MM.1S (cell line): ENCODE measurements at regions not wholly inside any gene's neighbourhood (a gene's known extent, or its start where the extent isn't known, plus 50 kb on each side); places are given as distances from the start of the nearest gene placed in this dataset.

ENCODE experiments used
- DNase-seq: peaks from one replicate; pipeline ENCODE4 v3.0.0-alpha.2; 2015
- H2AFZ ChIP-seq: fragments of 300-600 bp; sonication (generic); 2 replicates; pipeline ENCODE4 v1.6.0; 2016; ENCODE audit warnings: antibody characterized with exemption, low read length
- H3F3A ChIP-seq: fragments of 300-600 bp; sonication (generic); 2 replicates; pipeline ENCODE4 v1.6.1; 2016; ENCODE audit warnings: mild to moderate bottlenecking, antibody characterized with exemption, low read length, moderate library complexity, mixed read lengths; ENCODE audit not compliant: insufficient read depth
- H3K27ac ChIP-seq: fragments of 300-600 bp; sonication (generic); 2 replicates; pipeline ENCODE4 v1.5.1; 2016; ENCODE audit warnings: mild to moderate bottlenecking, low read length
- H3K27me3 ChIP-seq: fragments of 300-600 bp; sonication (generic); replicated peaks from 2 replicates; pipeline ENCODE4 v1.6.0; 2016; ENCODE audit warnings: low read length; ENCODE audit not compliant: insufficient read depth
- H3K36me3 ChIP-seq: fragments of 300-600 bp; sonication (generic); replicated peaks from 2 replicates; pipeline ENCODE4 v1.6.1; 2016; ENCODE audit warnings: mild to moderate bottlenecking, low read length, mixed read lengths; ENCODE audit not compliant: insufficient read depth
- H3K4me1 ChIP-seq: fragments of 300-600 bp; sonication (generic); 2 replicates; pipeline ENCODE4 v1.6.1; 2016; ENCODE audit warnings: low read length, mixed read lengths
- H3K4me2 ChIP-seq: fragments of 300-600 bp; sonication (generic); 2 replicates; pipeline ENCODE4 v1.6.0; 2016; ENCODE audit warnings: low read depth, low read length
- H3K4me3 ChIP-seq: fragments of 300-600 bp; sonication (generic); 2 replicates; pipeline ENCODE4 v1.5.1; 2016; ENCODE audit warnings: low read length, mixed read lengths
- H3K79me2 ChIP-seq: fragments of 300-600 bp; sonication (generic); 2 replicates; pipeline ENCODE4 v1.6.1; 2016; ENCODE audit warnings: mixed run types, low read length, mixed read lengths
- H3K9ac ChIP-seq: fragments of 300-600 bp; sonication (generic); 2 replicates; pipeline ENCODE4 v1.6.1; 2016; ENCODE audit warnings: low read length, mixed read lengths
- H3K9me2 ChIP-seq: fragments of 300-600 bp; sonication (generic); replicated peaks from 2 replicates; pipeline ENCODE4 v1.6.1; 2016; ENCODE audit warnings: mild to moderate bottlenecking, low read length, mixed read lengths; ENCODE audit not compliant: insufficient read depth
- H3K9me3 ChIP-seq: fragments of 300-600 bp; sonication (generic); replicated peaks from 2 replicates; pipeline ENCODE4 v1.6.1; 2016; ENCODE audit warnings: mild to moderate bottlenecking, low read length, mixed read lengths; ENCODE audit not compliant: insufficient read depth
- H4K20me1 ChIP-seq: fragments of 300-600 bp; sonication (generic); 2 replicates; pipeline ENCODE4 v1.6.1; 2016; ENCODE audit warnings: mild to moderate bottlenecking, low read length, moderate library complexity, mixed read lengths; ENCODE audit not compliant: insufficient read depth
- CTCF ChIP-seq: fragments of 300-600 bp; sonication (generic); IDR thresholded peaks from 2 replicates; pipeline ENCODE4 v1.5.1; 2016; ENCODE audit warnings: antibody characterized with exemption, low read length, mixed read lengths
- EZH2 ChIP-seq: fragments of 300-600 bp; sonication (generic); optimal IDR thresholded peaks from 2 replicates; pipeline ENCODE3; 2017; ENCODE audit warnings: low read depth, mild to moderate bottlenecking, antibody characterized with exemption, low read length, mixed read lengths
- EZH2phosphoT487 ChIP-seq: fragments of 300-600 bp; sonication (generic); IDR thresholded peaks from 2 replicates; pipeline ENCODE4 v1.6.1; 2018; ENCODE audit warnings: antibody characterized with exemption, low read length

GRCh38 chr1:10900251-10900651, 103.8 kb upstream of the CASZ1 start:
- Histone ChIP-seq H3K9ac (no peak overlapping the region), H3K4me1 (no peaks in the 10 kb centered on the region), H3K79me2 (no peaks in the 10 kb centered on the region), H3K36me3 (no peaks in the 10 kb centered on the region), H2AFZ (no peak overlapping the region), H3K27me3 (peaks cover 94% of the 10 kb centered on the region), H3K9me3 (no peaks in the 10 kb centered on the region), H3K9me2 (no peaks in the 10 kb centered on the region), H4K20me1 (no peaks in the 10 kb centered on the region), H3K4me2 (no peak overlapping the region), H3K27ac (no peak overlapping the region), H3K4me3 (no peak overlapping the region), H3F3A (no peaks in the 10 kb centered on the region)
- TF ChIP-seq EZH2 (no peak), CTCF (no peak), EZH2phosphoT487 (no peak)
- no peak for DNase-seq

GRCh38 chr1:10900691-10901090, 104.2 kb upstream of the CASZ1 start:
- Histone ChIP-seq H4K20me1 (no peaks in the 10 kb centered on the region), H2AFZ (no peak overlapping the region), H3K79me2 (no peaks in the 10 kb centered on the region), H3K4me1 (no peaks in the 10 kb centered on the region), H3K4me3 (no peak overlapping the region), H3K9me3 (no peaks in the 10 kb centered on the region), H3K36me3 (no peaks in the 10 kb centered on the region), H3K4me2 (no peak overlapping the region), H3K9ac (no peak overlapping the region), H3K27me3 (peaks cover 96% of the 10 kb centered on the region), H3K9me2 (no peaks in the 10 kb centered on the region), H3K27ac (no peak overlapping the region), H3F3A (no peaks in the 10 kb centered on the region)
- TF ChIP-seq CTCF (no peak), EZH2 (no peak), EZH2phosphoT487 (no peak)
- no peak for DNase-seq

- Histone ChIP-seq H3K9me3 (no peaks in the 10 kb centered on the region), H3K36me3 (no peaks in the 10 kb centered on the region), H2AFZ (no peak overlapping the region), H3K9ac (no peak overlapping the region), H3K9me2 (no peaks in the 10 kb centered on the region), H3K4me2 (no peak overlapping the region), H3K27me3 (peaks cover 96% of the 10 kb centered on the region), H3K4me3 (no peak overlapping the region), H3K79me2 (no peaks in the 10 kb centered on the region), H3K4me1 (no peaks in the 10 kb centered on the region), H3K27ac (no peak overlapping the region), H3F3A (no peaks in the 10 kb centered on the region), H4K20me1 (no peaks in the 10 kb centered on the region)
- TF ChIP-seq EZH2 = no peak
- TF ChIP-seq CTCF = no peak
- no peak for TF ChIP-seq EZH2phosphoT487
- DNase-seq = no peak
These were observed 104.8 kb upstream of the CASZ1 start for GRCh38 chr1:10901091-10901890.
